ENCODE measurements at regions not wholly inside any gene's neighbourhood (a gene's known extent, or its start where the extent isn't known, plus 50 kb on each side); places are given as distances from the start of the nearest gene placed in this dataset.

DNA sequence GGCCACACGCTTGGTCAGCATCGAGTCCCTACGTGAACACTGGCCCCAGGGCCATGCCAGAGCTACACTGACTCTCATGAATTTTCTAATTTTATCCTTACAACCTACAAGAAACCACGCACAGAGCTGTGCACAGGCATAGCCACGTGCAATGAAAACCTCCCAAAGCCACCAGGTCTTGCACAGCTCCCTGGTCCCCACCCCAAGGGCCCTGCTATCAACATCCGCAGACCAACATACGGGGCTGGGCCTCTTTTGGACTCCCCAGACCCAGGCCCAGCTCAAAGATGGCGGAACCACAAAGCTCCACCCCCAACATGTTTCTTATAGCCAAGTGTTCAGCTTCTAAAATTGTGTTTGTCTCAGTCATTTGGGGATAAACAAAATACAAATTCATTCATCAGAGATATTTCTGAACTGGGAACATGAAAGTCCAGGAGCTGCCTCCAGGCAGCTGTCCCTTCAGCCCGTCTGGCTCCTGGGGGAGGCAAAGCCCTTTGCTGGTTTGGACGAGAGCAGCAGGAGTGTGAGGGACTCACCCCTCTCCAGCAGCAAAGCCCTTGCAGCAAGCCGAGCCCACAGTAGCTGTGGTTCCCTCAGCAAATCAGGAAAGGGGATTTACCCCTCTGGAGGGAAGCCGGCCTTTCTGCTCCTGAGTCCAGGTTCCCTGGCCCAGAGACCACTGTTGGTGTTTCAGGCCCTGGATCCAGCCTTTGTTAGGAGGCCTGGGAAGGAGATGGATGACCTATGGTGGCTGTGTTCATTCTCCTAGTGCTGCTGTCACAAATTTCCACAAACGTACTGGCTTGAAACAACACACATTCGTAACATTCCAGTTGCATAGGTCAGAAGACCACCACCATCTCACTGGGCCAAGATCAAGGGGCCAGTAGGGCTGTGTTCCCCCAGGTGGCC, 75.1 kb downstream of the OAT start:
- Histone ChIP-seq H3K4me2 (ENCODE audit: control insufficient read depth, extremely low read depth, insufficient read depth, low read depth, low read length) (no peak overlapping the region), H3K79me2 (ENCODE audit: control insufficient read depth, insufficient read depth, low read length) (no peaks in the 10 kb centered on the region), H3K4me1 (ENCODE audit: control insufficient read depth, extremely low read depth, insufficient read depth, low read length) (peaks cover 30% of the 10 kb centered on the region), H3K9me3 (ENCODE audit: control insufficient read depth, low read depth, low read length) (no peaks in the 10 kb centered on the region), H3K27ac (ENCODE audit: control insufficient read depth, insufficient read depth, low read length) (no peak overlapping the region), H3K9me1 (ENCODE audit: control insufficient read depth, extremely low read depth, insufficient read depth, low read length) (no peaks in the 10 kb centered on the region), H3K36me3 (ENCODE audit: control insufficient read depth in 2 of 2, extremely low read depth in 1 of 2, insufficient read depth in 2 of 2, low read length in 2 of 2) (no peaks in the 10 kb centered on the region), H3K9ac (ENCODE audit: control insufficient read depth, extremely low read depth, insufficient read depth, low read length) (no peak overlapping the region), H3K4me3 (ENCODE audit: control insufficient read depth in 2 of 3, extremely low read depth in 1 of 3, insufficient read depth in 2 of 3, low read depth in 1 of 3, low read length in 3 of 3) (no peak overlapping the region), H3K27me3 (ENCODE audit: control insufficient read depth, extremely low read depth, insufficient read depth, low read length) (no peaks in the 10 kb centered on the region), H2AFZ (ENCODE audit: control insufficient read depth, low read length) (no peak overlapping the region), H4K20me1 (ENCODE audit: control insufficient read depth, extremely low read depth, insufficient read depth, low read length) (no peaks in the 10 kb centered on the region)
- DNase-seq (ENCODE audit: low read depth, low spot score) (no peak), FAIRE-seq (no peak)
- dilution Hi-C loops (cut with MboI; ENCODE audit: extremely low pct_ligation_motif_present, low sequenced_read_pairs): no loop called here
- TF ChIP-seq EZH2 (IDR thresholded peaks at IDR 0.05; ENCODE audit: low read length): no peak
- TF ChIP-seq, protein P1, sequence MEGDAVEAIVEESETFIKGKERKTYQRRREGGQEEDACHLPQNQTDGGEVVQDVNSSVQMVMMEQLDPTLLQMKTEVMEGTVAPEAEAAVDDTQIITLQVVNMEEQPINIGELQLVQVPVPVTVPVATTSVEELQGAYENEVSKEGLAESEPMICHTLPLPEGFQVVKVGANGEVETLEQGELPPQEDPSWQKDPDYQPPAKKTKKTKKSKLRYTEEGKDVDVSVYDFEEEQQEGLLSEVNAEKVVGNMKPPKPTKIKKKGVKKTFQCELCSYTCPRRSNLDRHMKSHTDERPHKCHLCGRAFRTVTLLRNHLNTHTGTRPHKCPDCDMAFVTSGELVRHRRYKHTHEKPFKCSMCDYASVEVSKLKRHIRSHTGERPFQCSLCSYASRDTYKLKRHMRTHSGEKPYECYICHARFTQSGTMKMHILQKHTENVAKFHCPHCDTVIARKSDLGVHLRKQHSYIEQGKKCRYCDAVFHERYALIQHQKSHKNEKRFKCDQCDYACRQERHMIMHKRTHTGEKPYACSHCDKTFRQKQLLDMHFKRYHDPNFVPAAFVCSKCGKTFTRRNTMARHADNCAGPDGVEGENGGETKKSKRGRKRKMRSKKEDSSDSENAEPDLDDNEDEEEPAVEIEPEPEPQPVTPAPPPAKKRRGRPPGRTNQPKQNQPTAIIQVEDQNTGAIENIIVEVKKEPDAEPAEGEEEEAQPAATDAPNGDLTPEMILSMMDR (optimal IDR thresholded peaks at IDR 0.05 in 1 of 3, IDR thresholded peaks at IDR 0.05 in 1 of 3, conservative IDR thresholded peaks at IDR 0.05 in 1 of 3; ENCODE audit: extremely low read depth in 1 of 3, insufficient read depth in 2 of 3, low read length in 3 of 3): no peak

DNA sequence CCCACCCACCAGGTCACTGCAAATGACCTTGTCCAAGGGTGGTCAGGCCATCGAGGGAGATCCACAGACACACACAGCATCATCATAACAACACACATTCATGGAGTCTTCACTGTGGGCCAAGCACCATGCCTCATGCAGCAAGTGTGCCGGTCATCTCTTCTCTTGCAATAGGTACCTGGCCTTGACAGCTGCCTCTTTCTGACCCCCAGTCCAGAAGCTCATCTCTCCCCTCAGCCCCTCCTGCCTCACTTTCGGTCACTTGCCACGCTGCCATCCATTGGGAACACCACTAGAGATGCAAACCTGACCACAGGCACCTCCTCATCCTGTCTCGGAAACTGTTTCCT, 75.9 kb downstream of the OAT start:
- FAIRE-seq (no peak), DNase-seq (ENCODE audit: low read depth, low spot score) (no peak)
- no peak overlapping the region for H3K4me2 ChIP-seq (ENCODE audit: control insufficient read depth, extremely low read depth, insufficient read depth, low read depth, low read length)
- no peak overlapping the region for H3K9ac ChIP-seq (ENCODE audit: control insufficient read depth, extremely low read depth, insufficient read depth, low read length)
- no peak overlapping the region for H3K4me3 ChIP-seq (ENCODE audit: control insufficient read depth in 2 of 3, extremely low read depth in 1 of 3, insufficient read depth in 2 of 3, low read depth in 1 of 3, low read length in 3 of 3)
- H2AFZ ChIP-seq (ENCODE audit: control insufficient read depth, low read length): no peak overlapping the region
- no peaks in the 10 kb centered on the region for H3K36me3 ChIP-seq (ENCODE audit: control insufficient read depth in 2 of 2, extremely low read depth in 1 of 2, insufficient read depth in 2 of 2, low read length in 2 of 2)
- H3K4me1 ChIP-seq (ENCODE audit: control insufficient read depth, extremely low read depth, insufficient read depth, low read length): peaks cover 30% of the 10 kb centered on the region
- H3K9me3 ChIP-seq (ENCODE audit: control insufficient read depth, low read depth, low read length): no peaks in the 10 kb centered on the region
- TF ChIP-seq, protein P1 (optimal IDR thresholded peaks at IDR 0.05 in 1 of 3, IDR thresholded peaks at IDR 0.05 in 1 of 3, conservative IDR thresholded peaks at IDR 0.05 in 1 of 3; ENCODE audit: extremely low read depth in 1 of 3, insufficient read depth in 2 of 3, low read length in 3 of 3): no peak
- dilution Hi-C loops (cut with MboI; ENCODE audit: extremely low pct_ligation_motif_present, low sequenced_read_pairs): no loop called here
- no peaks in the 10 kb centered on the region for H3K9me1 ChIP-seq (ENCODE audit: control insufficient read depth, extremely low read depth, insufficient read depth, low read length)
- H3K27ac ChIP-seq (ENCODE audit: control insufficient read depth, insufficient read depth, low read length): no peak overlapping the region
- no peaks in the 10 kb centered on the region for H3K27me3 ChIP-seq (ENCODE audit: control insufficient read depth, extremely low read depth, insufficient read depth, low read length)
- H4K20me1 ChIP-seq (ENCODE audit: control insufficient read depth, extremely low read depth, insufficient read depth, low read length): no peaks in the 10 kb centered on the region
- H3K79me2 ChIP-seq (ENCODE audit: control insufficient read depth, insufficient read depth, low read length): no peaks in the 10 kb centered on the region
